ENCODE measurements at regions not wholly inside any gene's neighbourhood (a gene's known extent, or its start where the extent isn't known, plus 50 kb on each side); places are given as distances from the start of the nearest gene placed in this dataset.
"Not testable (repeated sequence)": the region's sequence is repeated elsewhere in the genome, so short reads cannot be mapped to it uniquely, and the experiment has no call there.

DNA sequence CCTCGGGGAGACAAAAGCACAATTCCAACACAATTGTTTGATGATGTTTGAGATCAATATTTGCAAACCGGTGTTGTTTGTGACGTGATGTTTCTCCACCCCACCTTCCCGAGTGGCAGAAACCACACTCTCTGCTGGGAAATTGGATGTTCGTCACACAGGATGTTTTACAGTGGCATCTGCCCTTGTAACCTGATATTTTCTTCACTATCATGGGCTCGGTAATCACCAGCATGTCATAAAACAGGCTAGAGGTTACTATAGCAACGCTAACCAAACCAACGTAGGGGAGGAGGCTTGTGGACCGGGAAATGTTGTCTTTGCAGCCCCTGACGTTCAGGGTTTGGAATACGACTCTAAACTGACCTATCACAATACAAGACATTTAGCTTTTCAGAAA, 454.5 kb downstream of the IRS2 start:
- no peak overlapping the region for H3K4me3 ChIP-seq
- no peak for DNase-seq
- no peaks in the 10 kb centered on the region for H3K27me3 ChIP-seq
- no peaks in the 10 kb centered on the region for H3K9me3 ChIP-seq
- no peaks in the 10 kb centered on the region for H3K36me3 ChIP-seq

DNA sequence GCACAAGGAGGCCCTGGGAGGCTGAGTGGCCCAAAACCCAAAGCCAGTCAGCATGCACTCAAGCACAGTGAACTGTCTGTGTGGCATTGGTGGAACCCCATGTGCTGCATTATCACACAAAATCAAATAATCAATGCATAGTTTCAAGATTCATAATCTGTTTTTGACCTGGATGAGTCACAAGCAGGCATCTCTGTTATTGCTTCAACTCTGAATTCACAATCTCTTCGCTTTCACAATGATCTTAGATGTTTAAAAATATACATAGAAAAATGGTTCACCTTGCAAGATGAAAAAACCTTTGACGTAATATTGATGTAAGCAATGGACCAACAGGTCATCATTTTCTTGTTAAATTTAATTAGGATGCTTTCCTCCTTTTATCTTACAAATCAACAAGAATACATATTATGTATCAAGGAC, 455.4 kb downstream of the IRS2 start:
- H3K9me3 ChIP-seq = no peaks in the 10 kb centered on the region
- no peaks in the 10 kb centered on the region for H3K36me3 ChIP-seq
- DNase-seq = no peak
- no peaks in the 10 kb centered on the region for H3K27me3 ChIP-seq
- no peak overlapping the region for H3K4me3 ChIP-seq

DNA sequence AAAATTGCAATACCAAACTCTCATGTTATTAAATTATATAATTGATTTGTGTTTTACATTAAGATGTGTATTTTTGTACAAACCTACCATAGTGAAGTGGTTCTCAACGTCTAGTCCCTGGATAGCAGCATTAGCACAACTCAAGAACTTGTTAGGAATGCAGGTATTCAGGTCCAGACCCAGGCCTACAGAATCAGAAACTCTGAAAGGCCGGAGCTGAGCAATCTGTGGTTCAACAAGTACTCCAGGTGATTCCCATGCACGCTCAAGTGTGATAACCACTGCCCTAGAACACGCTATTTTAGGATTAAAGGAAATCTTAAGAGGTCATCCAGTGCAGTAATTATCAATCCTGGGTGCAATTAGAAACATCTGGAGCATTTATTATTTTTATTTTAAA, 456.3 kb downstream of the IRS2 start:
- Histone ChIP-seq H3K4me3 (no peak overlapping the region), H3K9me3 (no peaks in the 10 kb centered on the region), H3K36me3 (no peaks in the 10 kb centered on the region), H3K27me3 (no peaks in the 10 kb centered on the region)
- DNase-seq = no peak

DNA sequence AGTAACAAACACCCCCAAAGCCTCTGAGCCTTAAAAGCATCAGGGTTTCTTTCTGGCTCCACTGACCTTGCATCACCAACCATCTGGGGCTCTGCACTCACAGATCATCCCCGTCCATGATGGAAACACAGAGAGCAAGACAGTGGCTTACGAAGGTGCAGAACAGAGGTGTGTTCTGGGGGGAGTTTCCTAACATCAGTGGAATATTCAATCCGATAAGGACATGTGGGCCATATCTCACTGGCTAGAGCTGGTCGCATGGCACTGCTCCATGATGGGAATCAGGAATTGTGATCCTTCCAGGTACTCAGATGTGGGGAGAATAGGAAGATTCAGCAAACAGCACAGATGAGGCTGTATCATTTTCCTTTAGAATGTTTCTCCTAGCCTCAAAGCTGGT, 457.2 kb downstream of the IRS2 start:
- Histone ChIP-seq H3K4me3 (no peak overlapping the region), H3K36me3 (no peaks in the 10 kb centered on the region), H3K9me3 (no peaks in the 10 kb centered on the region), H3K27me3 (no peaks in the 10 kb centered on the region)
- DNase-seq = no peak

DNA sequence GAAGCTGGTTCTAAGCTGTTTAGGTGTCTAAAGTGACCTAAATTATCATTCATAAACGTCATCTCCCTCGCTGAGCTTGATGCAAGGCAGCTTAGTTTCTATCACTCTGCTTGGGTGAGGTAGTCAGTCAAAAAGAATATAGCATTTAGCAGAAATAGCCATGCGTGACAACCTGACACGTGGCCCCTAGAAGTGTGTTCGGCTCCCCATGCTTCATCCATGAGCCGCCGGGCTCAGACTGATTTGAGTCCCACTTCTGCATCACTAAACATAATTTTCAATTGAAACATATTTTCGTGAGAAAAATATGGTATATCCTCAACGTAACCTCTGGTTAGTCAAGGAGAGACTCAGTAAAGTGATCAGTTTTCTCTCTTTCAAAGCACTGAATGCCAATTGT, 459.8 kb downstream of the IRS2 start:
- no peak for DNase-seq
- no peaks in the 10 kb centered on the region for H3K27me3 ChIP-seq
- no peaks in the 10 kb centered on the region for H3K36me3 ChIP-seq
- no peak overlapping the region for H3K4me3 ChIP-seq
- H3K9me3 ChIP-seq = no peaks in the 10 kb centered on the region

DNA sequence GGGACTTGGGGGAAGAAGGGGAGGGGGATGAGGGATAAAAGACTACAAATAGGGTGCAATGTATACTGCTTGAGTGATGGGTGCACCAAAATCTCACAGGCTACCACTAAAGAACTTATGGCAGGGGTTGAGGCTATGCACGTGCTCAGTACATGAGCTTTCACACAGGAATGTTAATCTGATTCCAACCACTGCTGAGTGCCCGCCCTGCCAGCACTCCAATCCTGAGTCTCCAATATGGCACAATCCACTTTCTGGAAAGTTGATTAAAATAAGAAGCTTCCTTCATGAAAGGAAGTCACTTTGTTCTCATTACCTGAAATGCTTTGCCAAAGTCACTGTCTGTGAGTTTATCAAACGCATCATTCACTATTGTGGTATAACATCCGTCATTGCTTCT, 463.0 kb downstream of the IRS2 start:
- no peak for DNase-seq
- Histone ChIP-seq H3K27me3 (no peaks in the 10 kb centered on the region), H3K4me3 (no peak overlapping the region), H3K36me3 (no peaks in the 10 kb centered on the region), H3K9me3 (no peaks in the 10 kb centered on the region)

DNA sequence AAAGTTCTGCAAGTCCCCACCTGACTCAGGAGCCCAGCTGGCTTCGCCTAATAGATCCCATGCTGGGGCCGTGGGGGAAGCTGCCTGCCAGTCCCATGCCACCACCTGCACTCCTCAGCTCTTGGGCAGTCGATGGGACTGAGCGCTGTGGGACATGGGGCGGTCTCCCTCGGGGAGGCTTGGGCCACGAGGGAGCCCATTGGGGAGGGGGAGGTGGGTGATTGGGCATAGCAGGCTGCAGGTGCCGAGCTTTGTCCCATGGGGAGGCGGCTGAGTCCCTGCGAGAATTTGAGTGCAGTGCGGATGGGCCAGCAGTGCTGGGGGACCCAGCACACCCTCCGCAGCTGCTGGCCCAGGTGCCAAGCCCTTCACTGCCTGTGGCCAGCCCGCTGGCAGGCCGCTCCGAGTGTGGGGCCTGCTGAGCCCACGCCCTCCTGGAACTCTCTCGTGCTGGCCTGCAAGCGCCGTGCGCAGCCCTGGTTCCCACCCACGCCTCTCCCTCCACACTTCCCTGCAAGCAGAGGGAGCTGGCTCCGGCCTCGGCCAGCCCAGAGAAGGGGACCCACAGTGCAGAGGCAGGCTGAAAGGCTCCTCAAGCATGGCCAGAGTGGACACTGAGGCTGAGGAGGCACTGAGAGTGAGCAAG, 467.3 kb downstream of the IRS2 start:
- no peak for DNase-seq
- Histone ChIP-seq H3K4me3 (no peak overlapping the region), H3K36me3 (no peaks in the 10 kb centered on the region)

DNA sequence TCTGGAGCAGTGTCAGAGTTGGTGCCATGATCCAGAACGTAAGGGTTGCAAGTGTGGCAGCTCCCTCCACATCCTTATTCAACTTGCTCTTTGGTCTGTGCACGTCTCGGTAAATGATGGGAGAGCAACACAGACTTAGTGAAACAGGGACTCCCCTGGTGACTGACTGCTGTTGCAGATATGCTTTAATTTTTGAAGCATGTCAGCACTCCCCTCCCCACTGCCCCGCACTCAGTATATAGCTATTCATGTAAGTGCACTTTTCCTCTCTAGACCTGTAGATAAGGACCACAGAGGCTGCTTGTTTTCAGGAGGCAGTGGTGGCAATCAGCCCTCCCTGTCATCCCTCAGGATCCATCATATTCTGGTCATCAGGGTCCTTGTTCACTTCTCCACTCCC, 470.9 kb downstream of the IRS2 start:
- Histone ChIP-seq H3K9me3 (no peaks in the 10 kb centered on the region), H3K36me3 (no peaks in the 10 kb centered on the region), H3K27me3 (no peaks in the 10 kb centered on the region), H3K4me3 (no peak overlapping the region)
- no peak for DNase-seq

More for the DNA sequence above, 467.3 kb downstream of the IRS2 start:
- Histone ChIP-seq H3K27me3 (no peaks in the 10 kb centered on the region), H3K9me3 (no peaks in the 10 kb centered on the region)

DNA sequence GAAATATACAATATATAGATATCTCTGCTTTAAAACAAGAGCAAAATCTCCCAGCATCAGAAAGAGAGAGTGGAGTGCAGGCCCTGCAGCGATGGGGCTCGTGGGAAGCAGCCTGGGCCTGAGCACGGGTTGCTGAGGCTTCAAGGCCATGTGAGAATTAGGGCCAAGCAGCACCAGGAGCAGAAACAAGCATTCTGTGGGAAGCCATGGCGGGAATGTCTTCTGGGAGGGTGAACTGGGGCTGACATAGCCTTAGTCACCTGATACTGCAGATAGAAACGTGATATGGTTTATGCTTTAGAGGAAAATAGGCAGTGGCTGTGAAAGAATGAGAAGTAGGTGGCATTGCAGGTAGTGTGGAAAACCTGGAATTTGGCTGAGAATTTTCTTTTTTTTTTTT, 472.3 kb downstream of the IRS2 start:
- DNase-seq = no peak
- no peaks in the 10 kb centered on the region for H3K27me3 ChIP-seq
- H3K36me3 ChIP-seq = no peaks in the 10 kb centered on the region
- no peak overlapping the region for H3K4me3 ChIP-seq
- H3K9me3 ChIP-seq = no peaks in the 10 kb centered on the region

DNA sequence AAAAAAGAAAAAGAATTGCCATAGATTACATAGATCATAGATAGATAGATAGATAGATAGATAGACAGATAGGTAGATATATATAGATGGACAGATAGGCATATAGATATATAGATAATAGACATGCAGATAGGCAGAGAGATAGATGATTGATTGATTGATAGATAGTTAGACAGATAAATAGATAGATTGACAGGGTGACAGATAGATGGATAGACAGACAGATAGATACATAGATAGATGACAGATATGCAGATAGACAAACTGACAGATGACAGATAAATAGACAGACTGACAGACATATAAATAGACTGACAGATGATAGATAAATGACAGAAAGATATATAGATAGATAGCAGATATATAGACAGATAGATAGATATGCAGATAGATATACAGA, 474.0 kb downstream of the IRS2 start:
- Histone ChIP-seq H3K4me3 (no peak overlapping the region), H3K9me3 (no peaks in the 10 kb centered on the region), H3K36me3 (no peaks in the 10 kb centered on the region), H3K27me3 (no peaks in the 10 kb centered on the region)
- DNase-seq = no peak

DNA sequence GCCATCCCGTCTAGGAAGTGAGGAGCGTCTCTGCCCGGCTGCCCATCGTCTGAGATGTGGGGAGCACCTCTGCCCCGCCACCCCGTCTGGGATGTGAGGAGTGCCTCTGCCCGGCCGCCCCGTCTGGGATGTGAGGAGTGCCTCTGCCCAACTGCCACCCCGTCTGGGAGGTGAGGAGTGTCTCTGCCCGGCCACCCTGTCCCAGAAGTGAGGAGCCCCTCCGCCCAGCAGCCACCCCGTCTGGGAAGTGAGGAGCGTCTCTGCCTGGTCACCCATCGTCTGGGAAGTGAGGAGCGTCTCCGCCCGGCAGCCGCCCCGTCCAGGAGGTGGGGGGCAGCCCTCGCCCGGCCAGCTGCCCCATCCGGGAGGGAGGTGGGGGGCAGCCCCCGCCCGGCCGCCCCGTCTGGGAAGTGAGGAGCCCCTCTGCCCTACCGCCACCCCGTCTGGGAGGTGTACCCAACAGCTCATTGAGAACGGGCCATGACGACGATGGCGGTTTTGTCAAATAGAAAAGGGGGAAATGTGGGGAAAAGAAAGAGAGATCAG, 474.9 kb downstream of the IRS2 start:
- H3K27me3 ChIP-seq, H3K9me3 ChIP-seq, H3K4me3 ChIP-seq, H3K36me3 ChIP-seq, DNase-seq: not testable (repeated sequence)

DNA sequence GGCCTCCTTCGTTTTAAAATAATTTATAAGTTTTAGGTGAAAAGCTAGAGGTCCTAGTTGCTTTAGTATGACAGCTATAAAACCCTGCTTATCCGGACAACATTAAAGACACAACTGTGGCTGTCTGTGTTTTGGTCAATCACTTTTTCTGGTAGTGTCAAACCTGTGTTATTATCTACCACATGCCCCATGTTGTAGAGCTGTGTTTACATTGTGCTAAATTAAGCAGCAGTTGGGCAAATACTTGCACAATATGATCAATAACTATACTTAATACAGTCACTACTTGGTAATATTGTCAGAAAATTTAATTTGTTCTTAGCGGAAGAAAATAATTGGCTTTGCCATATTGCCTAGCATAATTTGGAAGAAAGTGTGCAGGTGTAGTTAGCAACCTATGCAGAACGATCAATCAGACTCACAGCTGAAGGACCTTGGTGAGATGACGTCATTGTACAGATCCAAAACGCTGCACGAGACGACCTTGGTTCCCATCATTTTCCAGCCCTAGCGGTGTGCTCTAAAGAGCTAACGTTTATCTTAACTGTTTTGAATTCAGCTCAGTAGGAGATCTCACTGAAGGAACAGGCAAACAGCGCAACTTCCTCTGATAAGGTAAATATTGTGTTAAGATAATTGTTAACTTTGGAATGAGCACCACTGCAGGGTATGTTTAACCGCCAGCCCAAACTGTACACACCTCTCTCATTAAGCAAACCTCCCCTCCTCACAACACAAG, 476.6 kb downstream of the IRS2 start:
- Histone ChIP-seq H3K36me3 (no peaks in the 10 kb centered on the region), H3K4me3 (no peak overlapping the region), H3K27me3 (no peaks in the 10 kb centered on the region), H3K9me3 (no peaks in the 10 kb centered on the region)
- DNase-seq = no peak

DNA sequence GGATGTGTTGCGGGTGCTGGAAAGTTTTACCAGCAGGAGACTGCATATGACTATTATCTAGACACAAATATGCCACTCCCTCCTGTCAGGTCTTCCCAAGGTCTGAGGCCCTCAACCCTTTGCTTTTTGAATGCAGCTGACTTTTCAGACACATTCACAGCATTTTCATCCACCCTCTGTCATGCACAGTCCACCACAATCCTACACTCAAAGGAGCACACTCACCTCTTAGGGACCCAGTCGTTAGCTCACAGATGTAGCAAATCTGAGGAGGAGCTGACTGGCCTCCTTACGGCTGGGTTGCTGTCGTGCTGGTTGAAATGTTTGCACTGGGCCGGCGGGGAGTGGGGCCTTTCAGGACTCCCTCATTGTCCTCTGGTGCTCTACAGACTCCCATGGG, 479.4 kb downstream of the IRS2 start:
- no peak for DNase-seq
- Histone ChIP-seq H3K36me3 (no peaks in the 10 kb centered on the region), H3K4me3 (no peak overlapping the region), H3K27me3 (no peaks in the 10 kb centered on the region), H3K9me3 (no peaks in the 10 kb centered on the region)

DNA sequence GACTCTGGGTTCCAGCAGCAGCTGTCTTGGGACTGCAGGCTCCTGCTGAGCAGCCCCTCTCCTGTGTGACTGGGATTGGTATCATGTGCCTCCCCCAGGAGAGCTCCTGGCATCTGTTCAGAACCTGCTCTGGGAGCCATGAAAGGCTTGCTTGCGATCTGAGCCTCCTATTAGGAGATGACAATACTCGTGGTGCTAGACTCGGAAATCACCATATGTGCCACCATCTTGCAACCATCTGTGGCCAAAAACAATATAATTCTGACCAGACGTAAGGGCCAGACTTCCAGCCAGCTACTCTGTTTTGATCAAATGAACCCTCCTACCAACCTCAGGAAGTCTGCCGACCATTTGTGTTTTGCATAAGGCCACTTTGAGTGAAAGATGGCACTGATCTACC, 484.7 kb downstream of the IRS2 start:
- H3K9me3 ChIP-seq = no peaks in the 10 kb centered on the region
- no peaks in the 10 kb centered on the region for H3K36me3 ChIP-seq
- DNase-seq = no peak

DNA sequence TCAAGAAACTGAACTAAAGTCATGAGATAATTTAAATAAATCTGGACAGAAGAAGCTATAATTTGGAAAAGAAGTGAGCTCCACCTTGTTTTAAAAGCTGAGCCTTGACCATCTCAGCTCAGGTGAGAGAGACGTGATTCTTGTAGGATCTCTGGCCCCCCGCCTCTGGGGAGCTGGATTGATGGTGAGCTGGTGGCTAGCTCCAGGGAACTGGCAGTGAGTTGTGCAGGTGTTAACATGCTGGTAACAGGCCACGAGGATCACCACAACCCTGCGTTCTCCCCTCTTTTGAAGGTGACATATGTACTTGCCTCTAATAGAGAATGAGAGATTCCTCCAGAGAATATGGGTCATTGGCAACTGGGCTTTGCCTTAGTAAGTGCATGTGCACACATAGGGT, 485.1 kb downstream of the IRS2 start:
- no peaks in the 10 kb centered on the region for H3K9me3 ChIP-seq
- no peak for DNase-seq
- H3K27me3 ChIP-seq = no peaks in the 10 kb centered on the region
- H3K36me3 ChIP-seq = no peaks in the 10 kb centered on the region
- no peak overlapping the region for H3K4me3 ChIP-seq

More for the DNA sequence above, 484.7 kb downstream of the IRS2 start:
- Histone ChIP-seq H3K4me3 (no peak overlapping the region), H3K27me3 (no peaks in the 10 kb centered on the region)

DNA sequence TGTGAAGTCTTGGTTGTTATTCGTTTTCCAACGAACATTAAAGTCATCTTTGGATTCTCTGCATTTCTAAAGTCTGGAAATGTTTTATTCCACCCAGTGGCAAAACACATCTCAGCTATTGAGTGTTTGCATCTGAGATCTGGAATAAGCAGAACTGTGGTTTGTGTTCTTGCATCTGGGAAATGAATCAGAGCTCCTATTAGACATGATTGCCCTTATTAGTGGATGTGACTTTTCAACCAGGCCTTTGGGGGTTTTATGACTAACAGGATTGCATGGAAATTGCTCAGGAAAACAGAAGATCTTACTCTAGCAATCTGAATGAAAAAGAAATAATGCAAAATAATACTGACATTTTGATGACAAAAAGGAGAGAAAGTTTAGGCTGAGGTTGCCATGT, 488.8 kb downstream of the IRS2 start:
- H3K36me3 ChIP-seq = no peaks in the 10 kb centered on the region
- no peaks in the 10 kb centered on the region for H3K27me3 ChIP-seq
- no peak for DNase-seq
- no peak overlapping the region for H3K4me3 ChIP-seq
- H3K9me3 ChIP-seq = no peaks in the 10 kb centered on the region

DNA sequence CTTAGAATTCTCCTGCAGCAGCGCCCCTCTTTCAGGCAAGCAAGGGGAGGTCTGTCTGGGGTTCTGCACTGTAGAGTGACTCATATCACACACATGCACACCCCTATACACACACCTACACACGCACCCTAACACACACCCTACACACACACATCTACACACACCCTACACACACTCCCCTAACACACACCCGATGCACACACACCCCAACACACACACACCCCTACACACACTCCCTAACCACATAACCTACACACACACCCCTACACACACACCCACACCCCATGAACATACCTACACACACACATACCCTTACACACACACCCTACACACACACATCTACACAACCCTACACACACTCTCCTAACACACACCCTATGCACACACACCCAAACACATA, 493.2 kb downstream of the IRS2 start:
- H3K9me3 ChIP-seq = no peaks in the 10 kb centered on the region
- no peak for DNase-seq
- no peaks in the 10 kb centered on the region for H3K36me3 ChIP-seq
- H3K27me3 ChIP-seq = no peaks in the 10 kb centered on the region
- H3K4me3 ChIP-seq = no peak overlapping the region

DNA sequence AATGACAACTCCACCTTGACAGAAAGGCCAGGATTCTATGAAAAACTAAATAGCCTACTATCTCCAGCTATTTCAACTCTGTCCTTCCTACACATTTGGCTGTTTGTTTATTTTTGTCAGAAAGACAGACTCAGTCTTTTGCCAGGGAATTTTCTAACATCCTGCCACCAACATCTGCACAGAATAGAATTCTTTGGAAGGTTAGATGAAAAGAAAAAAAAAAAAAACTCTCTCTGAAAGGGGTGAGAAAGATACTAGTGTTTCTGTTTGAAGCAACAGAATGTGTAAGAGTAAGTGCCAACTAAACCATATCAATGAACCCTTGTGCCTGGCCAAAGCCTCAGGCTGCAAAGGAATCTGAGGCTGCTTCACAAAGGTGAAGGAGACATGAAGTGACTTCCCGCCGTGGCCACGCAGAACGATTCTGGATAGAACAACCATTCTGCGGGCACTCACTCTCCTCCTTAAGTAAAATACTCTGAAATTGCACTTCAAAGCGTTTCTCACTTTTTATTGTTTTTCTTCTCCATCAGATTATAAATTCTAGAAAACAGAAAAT, 498.2 kb downstream of the IRS2 start:
- DNase-seq = no peak
- Histone ChIP-seq H3K36me3 (no peaks in the 10 kb centered on the region), H3K27me3 (no peaks in the 10 kb centered on the region), H3K4me3 (no peak overlapping the region), H3K9me3 (no peaks in the 10 kb centered on the region)

Data from MG63 (cell line).